ENCODE measurements at regions not wholly inside any gene's neighbourhood (a gene's known extent, or its start where the extent isn't known, plus 50 kb on each side); places are given as distances from the start of the nearest gene placed in this dataset.

DNA sequence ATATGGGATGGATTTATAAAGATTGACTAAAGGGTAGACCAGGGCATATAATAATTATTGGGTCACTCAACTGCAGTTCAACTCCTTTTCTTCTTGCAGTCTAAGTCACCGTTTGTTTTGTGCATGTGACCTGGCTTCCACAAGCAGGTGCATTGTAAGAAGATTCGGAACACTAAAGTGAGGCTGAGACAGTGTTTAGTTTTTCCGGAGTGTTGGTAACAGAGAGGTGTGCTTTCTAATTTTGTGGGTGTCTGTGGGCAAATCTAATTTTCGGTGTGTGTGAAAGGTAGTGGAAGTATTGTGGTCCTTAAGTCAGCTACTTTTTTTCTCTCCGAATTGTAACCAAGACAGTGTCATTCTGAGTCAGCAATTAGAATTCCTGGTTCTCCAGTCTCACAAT is 184.5 kb downstream of the CDH19 start:
- TF ChIP-seq, protein P1, sequence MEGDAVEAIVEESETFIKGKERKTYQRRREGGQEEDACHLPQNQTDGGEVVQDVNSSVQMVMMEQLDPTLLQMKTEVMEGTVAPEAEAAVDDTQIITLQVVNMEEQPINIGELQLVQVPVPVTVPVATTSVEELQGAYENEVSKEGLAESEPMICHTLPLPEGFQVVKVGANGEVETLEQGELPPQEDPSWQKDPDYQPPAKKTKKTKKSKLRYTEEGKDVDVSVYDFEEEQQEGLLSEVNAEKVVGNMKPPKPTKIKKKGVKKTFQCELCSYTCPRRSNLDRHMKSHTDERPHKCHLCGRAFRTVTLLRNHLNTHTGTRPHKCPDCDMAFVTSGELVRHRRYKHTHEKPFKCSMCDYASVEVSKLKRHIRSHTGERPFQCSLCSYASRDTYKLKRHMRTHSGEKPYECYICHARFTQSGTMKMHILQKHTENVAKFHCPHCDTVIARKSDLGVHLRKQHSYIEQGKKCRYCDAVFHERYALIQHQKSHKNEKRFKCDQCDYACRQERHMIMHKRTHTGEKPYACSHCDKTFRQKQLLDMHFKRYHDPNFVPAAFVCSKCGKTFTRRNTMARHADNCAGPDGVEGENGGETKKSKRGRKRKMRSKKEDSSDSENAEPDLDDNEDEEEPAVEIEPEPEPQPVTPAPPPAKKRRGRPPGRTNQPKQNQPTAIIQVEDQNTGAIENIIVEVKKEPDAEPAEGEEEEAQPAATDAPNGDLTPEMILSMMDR (IDR thresholded peaks at IDR 0.05; ENCODE audit: insufficient read depth, low read length, poor library complexity, severe bottlenecking): no peak
- TF ChIP-seq EZH2phosphoT487 (conservative IDR thresholded peaks at IDR 0.05; ENCODE audit: low read length): no peak
